Left renal cortex interstitium (tissue), 4 donors: ENCODE measurements at regions not wholly inside any gene's neighbourhood (a gene's known extent, or its start where the extent isn't known, plus 50 kb on each side); places are given as distances from the start of the nearest gene placed in this dataset.
"Not testable (repeated sequence)": the region's sequence is repeated elsewhere in the genome, so short reads cannot be mapped to it uniquely, and the experiment has no call there.

Experiments used
- DNase-seq, 4 donors: peaks; one replicate each; pipeline ENCODE4 v3.0.0-alpha.2; 2013; ENCODE audit warnings: low read depth in 4 of 4, low spot score in 2 of 4, missing footprints in 1 of 4

DNA sequence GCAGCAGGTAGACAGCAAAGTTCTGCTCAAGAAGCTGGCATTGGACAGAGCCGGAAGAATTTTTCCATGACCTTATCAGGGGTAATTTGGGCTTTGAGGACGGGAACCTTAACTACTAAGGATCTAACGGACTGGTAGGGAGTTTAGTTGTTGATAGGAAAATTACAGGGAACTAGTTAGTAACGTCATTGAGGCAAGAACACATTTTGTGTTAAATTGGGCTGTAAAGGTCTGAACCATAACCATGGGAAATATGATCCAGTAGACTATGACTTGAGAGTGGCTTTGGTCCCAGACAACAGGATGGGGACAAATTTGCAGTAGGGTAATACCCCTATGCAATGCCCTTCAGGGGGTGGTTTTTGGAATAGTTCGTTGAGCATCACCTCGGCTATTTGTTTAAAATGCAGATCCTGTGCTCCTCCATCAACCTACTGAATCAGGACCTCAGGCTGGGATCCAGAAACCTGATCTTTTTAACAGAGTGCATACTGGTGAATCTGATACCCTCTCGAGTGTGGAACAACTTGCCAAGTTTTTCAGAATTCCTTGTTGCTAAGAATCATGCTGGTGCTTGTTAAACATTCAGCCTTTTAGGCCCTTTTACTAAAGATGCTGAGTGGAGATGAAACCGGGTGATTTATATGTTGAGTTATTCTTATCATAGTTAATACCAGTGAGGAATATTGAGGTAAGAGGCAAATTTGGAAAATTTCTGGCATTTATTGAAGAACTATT is 255.1 kb downstream of the MAP2K6 start:
- DNase-seq = no peak

DNA sequence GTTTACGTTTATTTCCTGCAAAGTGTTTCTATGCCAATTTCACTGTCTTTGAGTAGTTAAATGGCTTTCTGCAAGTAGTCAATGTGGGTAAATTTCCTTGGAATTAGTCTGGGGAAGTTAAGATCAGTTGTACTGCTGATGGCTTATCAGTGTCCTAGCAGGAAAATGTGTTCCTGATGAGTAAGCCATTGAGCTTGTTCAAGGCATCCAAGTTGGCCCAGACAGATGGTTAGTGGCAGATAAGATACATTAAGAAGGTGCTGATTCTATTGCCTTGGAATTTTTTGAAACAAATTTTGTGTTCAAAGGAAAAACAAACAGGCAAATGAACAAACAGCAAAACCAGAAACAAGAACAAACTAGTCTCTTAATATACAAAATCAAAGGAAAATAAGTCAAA is 258.4 kb downstream of the MAP2K6 start:
- no peak for DNase-seq

DNA sequence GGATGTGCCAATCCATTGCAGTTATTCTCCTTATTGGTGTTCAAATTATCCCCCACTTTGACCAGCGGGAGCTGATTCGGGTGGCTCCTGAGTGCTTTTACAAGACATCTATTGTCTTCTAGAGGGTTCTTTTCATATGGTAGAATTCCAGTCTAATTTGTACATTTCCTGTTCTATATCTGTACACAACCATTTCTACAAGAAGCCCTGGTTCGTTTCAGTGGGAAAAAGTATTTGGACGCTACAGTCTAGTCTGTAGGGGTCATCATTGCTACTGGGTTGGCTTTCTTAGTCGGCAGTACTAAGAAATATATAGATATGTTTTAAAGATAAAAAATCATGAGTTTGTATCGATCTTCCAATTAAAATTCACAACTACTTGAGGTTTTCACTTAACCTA is 262.6 kb downstream of the MAP2K6 start:
- DNase-seq = no peak

DNA sequence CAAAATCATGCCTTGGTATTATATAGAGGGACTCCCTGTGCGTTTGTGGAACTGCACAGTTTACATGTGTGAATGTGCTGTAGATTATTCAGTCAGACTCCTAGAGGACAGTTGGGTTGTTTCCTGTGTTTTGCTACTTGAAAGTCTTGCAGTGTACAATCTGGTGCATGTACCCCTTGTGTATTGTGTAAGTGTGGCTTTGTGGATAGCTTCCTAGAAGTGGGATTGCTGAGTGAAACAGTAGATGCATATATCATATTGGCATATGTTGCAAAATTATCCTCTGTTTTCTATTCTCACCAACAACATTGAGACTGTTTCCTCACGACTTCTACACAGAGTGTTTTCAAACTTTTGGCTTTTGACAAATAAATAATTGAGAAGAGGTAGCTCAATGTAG is 263.7 kb downstream of the MAP2K6 start:
- no peak for DNase-seq

DNA sequence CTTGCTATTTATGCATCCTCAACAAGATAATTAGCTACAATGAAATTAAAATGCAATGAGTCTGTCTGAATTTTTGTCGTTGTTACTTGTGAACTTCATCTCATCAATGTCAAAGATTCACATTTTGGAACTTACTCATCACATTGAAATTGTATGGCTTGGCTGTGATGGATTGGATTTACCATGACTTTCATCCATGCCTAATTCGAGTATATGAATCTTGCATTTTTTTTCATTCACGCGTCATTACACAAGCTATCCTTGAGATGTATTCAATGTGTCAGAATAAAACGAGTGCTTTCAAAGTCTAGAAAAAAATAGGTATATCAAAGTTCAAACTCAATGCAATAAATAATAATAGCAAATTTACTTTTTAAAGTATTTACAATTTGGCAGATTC is 265.3 kb downstream of the MAP2K6 start:
- no peak for DNase-seq

DNA sequence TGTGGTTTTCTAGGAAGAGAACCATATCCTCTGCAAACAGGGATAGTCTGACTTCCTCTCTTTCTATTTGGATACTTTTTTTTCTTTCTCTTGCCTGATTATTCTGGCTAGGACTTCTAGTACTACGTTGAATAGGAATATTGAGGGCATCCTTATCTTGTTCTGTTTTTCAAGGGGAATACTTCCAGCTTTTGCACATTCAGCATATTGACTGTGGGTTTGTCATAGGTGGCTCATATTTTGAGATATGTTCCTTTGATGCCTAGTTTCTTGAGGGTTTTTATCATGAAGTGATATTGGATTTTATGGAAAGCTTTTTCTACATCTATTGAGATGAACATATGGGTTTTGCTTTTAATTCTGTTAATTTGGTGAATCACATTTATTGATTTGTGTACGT is 269.8 kb downstream of the MAP2K6 start:
- DNase-seq = no peak

DNA sequence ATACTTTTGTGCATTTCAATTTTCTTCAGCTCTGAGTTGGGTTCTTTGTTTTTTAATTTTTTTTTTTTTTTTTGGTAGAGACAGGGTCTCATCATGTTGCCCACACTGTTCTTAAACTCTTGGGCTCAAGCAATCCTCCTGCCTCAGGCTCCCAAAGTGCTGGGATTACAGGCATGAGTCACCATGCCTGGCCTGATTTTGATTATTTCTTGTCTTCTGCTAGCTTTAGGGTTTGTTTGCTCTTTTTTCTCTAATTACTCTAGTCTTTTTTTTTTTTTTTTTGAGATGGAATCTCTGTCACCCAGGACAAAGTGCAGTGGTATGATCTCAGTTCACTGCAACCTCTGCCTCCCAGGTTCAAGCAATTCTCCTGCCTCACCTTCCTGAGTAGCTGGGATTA is 270.7 kb downstream of the MAP2K6 start:
- DNase-seq = not testable (repeated sequence)

DNA sequence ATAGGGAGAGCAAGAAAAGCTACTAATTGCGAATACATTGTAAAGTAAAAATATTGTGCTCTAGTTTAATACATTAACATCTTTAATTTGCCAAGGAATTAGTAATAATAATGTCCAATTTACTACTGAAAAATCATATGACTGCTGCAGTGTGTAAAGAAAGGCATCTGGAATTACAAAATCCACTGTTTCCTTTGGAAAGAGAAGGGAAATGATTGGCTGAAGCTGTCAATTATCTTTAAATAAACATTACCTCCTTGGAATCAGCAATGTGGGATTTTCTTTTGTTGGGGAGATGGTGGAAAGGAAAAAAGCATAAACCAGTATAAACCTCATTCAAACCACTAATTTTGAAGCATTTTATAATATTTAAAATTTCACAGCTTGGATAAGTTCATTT is 276.0 kb downstream of the MAP2K6 start:
- no peak for DNase-seq

DNA sequence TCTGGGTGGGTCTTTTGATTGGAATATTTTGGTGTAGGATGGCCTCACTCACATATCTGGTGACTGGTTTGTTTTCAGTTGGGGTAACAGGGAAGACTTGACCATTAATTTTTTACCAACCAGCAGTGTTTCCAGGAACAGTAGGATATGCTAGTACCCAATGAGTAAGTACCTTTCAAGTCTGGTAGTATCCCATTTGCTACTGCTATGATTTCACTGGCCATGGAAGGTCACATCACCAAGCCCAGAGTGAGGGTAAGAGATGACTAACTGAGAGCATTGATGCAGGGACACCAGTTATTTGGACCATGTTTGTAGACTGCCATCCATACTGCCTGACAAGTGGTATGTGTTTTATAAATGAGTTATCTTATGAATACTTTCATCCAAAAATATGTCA is 277.7 kb downstream of the MAP2K6 start:
- DNase-seq = no peak

DNA sequence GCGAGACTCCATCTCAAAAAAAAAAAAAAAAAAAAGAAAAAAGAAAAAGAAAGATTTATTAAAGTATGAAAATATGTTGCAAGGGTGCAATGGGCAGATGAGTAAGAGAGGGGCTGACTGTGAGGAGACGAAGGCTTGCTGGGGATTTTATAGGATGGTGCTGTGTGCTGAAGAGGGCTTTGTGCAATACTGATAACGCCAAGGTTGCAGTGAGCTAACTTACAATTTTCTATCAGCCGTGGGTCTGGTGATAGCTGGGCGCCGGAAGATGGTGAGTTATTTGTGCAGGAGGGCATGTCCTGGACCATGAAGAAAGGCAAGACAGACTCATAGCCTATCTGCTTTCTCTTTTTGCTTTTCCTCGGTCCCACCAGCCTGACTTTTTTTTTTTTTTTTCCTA is 281.1 kb downstream of the MAP2K6 start:
- no peak for DNase-seq

DNA sequence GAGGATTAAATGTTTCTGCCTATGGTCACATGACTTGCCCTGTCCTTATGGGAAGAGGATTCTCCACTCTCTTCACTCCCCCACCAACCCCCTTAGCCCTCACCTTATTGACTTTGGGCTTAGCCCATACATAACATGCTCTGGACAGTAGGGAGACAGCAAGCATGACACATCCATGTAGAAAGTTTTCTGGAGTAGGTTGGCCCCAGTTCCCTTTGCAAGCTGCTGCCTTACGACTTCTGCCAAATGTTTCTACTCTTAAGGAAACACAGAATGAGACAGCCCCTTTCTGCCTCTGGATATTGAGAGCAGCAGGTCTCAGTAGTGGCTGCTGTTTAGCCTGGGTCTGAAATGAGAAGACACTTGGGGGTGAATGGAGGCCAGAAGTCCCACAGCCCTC is 282.2 kb downstream of the MAP2K6 start:
- DNase-seq = no peak

DNA sequence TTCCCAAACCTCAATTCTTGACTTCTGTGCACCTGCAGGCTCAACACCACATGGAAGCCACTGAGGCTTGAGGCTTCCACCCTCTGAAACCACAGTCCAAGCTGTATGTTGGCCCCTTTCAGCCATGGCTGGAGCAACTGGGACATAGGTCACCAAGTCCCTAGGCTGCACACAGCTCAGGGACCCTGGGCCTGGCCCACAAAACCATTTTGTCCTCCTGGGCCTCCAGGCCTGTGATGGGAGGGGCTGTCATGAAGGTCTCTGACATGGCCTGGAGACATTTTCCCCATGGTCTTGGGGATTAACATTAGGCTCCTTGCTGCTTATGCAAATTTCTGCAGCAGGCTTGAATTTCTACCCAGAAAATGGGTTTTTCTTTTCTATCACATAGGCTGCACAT is 283.9 kb downstream of the MAP2K6 start:
- not testable (repeated sequence) for DNase-seq

DNA sequence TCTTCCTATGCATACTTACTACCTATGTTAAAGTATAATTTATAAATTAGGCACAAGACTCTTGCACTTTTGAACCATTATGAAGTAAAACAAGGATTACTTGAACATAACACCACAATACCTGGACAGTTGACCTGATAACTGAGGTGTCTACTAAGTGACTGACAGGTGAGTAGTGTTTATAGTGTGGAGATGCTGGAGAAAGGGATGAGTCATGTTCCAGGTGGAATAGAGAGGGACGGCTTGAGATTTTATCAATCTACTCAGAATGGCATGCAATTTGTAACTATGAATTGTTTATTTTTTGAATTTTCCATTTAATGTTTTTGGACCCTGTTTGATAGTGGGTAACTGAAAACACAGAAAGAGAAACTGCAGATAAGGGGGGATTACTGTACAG is 287.6 kb downstream of the MAP2K6 start:
- no peak for DNase-seq

DNA sequence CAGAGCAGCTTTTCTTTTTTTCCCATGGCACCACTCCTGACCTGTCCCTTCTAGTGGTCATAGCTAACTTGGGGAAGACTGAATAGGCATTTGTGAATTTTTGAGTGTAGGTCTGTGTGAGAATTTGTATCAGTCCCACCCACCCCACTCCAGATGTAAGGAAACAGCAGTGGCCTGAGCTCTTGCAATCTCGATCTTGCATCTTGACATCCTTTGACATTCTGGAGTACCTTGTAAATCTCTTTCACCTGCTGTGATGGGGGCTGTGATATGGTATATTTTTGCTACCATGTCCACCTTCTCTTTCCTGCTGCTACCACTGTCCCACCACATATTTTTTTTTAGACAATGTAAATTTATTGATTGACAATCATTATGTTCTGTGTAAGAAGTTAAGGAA is 289.3 kb downstream of the MAP2K6 start:
- no peak for DNase-seq

DNA sequence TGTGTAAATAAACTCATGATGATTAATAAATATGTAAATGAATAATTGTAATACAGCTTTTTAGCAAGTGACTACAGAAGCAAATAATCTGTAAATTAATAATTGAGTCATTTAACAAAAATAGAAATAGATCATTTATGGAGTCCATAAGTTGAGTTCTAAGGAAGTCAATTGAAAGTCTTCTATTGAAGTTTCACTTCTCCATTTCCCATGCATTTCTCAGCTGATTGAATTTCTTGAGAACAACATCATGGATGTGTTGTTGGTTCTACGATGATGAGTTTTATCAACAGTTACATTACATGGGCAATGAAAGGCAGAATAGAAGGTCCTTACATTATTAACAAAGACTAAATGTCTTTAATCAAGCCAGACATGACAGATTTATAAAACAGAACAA is 290.4 kb downstream of the MAP2K6 start:
- DNase-seq = no peak

DNA sequence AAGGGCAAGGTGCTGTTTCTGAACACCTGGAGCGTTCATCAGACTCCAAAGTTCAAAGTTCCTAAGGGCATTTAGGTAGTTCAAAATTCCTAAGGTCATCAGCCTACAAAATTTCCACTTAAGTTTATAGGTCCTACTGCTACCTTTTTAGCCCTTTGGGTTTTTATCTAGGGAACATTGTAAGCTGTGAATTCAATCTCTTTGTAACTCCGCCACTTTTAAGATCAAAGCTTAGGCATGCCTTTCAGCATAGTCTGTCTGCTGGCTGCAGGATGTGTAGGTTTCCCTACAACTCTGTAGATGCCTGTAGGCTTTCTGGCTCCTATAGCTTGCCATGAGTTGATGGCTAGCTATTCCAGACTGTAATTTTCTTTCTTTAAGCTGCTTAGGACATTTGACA is 291.6 kb downstream of the MAP2K6 start:
- no peak for DNase-seq

DNA sequence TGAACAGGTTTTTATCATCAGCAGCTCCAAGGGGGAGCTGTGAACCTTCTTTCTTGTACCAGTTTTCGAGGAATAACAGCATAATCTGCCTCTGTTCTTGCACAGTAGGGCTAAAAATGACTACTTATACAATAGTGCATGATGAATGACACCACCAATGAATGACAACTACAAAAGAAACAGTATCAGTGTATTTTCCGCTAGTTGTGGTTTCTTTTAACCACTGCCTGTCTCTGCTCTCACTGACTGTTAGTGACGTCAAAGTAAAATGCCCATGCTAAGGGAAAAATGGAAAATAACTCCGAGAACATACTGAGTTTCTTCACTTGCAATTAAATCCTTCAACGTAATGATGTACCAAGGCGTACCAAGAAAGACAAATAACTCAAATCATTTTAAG is 294.9 kb downstream of the MAP2K6 start:
- no peak for DNase-seq

DNA sequence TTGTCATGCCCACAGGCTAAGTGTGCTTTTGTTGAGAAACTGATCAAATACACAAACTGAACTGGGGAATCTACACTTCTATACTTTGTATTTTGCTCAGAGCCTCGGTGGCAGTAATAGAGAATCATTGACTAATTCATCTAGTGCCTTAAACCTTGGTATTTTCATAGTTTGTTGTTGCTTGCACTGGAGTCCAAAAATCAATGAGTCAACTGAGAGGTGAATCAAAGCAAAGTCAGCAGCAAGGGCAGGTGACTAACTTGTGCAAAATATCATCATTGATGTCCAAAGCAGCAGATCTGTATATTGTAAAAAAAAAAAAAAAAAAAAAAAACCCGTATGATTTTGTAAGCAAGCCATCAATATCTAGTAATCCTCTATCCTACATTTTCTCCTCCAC is 296.4 kb downstream of the MAP2K6 start:
- DNase-seq = no peak

DNA sequence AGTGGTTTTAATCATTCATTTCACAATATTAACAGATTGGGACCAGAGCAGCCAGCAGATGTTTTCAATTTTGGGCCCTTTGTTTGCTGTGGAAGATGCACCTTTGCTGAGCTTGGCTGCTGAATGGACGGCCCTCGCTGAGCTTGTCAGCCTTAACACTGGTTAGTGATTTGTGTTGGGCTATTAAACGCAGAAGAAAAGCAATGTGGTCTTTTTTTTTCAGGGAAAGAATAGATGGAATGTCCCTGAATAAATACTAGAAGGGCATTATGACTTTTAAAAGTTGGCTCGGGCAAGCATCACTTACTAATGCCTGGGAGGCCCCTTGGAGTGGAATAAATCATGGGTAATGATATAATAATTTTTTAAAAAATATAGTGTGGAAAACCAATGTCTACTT is 297.0 kb downstream of the MAP2K6 start:
- no peak for DNase-seq

DNA sequence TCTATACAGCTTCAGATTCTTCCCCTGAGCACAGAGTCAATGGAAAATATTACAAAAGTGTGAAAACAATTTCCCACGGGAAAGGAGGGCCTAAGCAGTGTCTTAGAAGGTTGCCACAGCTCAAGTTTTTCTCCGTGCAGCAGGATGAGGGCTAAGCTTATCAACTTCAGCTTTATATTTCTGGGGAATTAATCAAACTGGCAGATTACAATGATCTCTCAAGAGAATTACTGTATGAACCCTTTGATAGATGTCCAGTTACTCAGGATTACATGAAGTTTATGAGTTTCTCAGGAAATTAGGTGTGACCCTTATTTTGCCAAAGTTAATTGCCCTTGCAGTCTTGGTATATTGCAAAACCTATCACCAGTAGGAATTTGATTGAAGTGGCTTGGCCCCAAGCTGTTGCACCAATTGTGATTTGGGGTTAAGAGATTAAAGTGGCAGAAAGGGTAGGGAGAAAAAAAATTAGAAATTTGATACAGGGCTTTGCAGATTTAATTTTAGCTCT is 298.4 kb downstream of the MAP2K6 start:
- DNase-seq = no peak

DNA sequence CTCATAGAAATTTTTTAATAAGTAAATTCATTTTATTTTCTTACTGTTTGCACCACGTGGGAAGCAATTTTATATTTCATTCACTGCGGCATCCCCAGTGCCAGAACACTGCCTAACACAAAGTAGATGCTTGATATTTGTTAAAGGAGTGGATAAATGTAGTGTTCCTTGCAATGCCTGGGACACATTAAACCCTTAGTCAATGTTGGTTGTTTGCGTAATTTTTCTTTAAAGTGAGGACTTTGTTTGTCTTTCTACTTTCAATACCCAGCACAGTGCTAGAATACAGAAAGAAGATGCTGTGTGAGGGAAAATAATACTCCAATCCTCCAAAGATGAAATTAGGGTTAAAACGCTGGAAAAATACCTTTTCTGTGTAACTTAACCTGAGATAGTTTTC is 299.3 kb downstream of the MAP2K6 start:
- DNase-seq = no peak

DNA sequence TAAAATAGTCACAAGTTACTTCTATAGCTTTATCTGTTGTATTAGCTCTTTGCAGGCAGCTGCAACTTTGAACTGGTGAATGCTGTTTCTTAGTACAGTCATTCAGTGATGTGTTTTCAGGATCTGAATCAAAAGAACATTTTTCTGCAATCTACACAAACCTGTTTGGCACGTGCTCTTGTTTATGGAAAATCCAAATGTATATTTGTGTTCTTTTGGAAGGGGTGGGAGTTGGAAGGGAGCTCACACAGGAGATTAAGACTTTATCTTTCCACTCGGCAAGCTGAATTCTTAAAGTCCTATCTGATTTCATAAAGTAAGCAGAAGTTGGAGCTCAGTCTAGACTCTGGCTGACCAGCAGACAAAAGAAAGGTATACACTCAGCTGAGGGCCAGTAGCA is 300.2 kb downstream of the MAP2K6 start:
- DNase-seq = no peak

DNA sequence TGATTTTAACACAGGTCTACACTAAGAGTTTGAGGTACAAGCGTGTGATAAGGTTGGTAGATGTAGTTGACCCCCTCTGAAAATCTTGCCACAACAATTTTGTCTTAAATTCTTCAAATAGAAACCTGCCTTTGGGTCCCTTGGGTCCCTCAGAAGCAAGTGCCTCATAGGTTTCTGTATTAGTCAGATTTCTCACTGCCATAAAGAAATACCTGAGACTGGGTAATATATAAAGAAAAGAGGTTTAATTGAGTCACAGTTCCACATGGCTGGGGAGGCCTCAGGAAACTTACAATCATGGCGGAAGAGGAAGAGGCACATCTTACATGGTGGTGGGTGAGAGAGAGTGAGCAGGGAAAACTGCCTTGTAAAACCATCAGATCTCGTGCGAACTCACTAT is 301.2 kb downstream of the MAP2K6 start:
- no peak for DNase-seq
